ENCODE measurements at regions not wholly inside any gene's neighbourhood (a gene's known extent, or its start where the extent isn't known, plus 50 kb on each side); places are given as distances from the start of the nearest gene placed in this dataset.

DNA sequence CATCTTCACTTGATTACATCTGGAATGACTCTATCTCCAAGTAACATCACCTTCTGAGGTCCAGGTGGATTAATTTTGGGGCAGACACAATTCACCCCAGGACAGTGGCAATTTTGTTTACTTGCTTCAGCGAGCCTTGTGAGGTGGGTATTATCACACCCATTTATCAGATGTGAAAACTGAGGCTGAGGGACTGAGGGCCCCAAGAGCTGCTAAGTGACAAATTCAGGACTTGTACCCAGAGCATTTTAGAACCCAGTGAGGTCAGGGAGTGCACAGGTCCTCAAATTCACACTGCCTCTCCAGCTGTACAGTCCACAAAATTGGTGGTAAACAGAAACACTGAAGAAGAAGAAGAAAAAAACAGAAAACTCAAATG is 125.2 kb upstream of the PMEPA1 start:
- BruUV-seq (replicated peaks): no TSS peak
- CTCF ChIA-PET: no interaction called here

More for the DNA sequence above, 125.2 kb upstream of the PMEPA1 start:
- SMC1A ChIA-PET (ENCODE audit: uncharacterized antibody, unreplicated experiment): interaction anchor here (0.6 kb wide), 1 partner anchor 1262 kb away, joined by 3 read pairs; no protein-coding TSS in a partner anchor
- Histone ChIP-seq H4K20me1 (ENCODE audit: control insufficient read depth, insufficient read depth) (no peaks in the 10 kb centered on the region; the same call in 1 of the 2 replicates), H3K4me2 (ENCODE audit: control insufficient read depth, insufficient read depth) (no peak overlapping the region), H3K9ac (ENCODE audit: control insufficient read depth, insufficient read depth, low read length) (no peak overlapping the region), H2AFZ (ENCODE audit: control insufficient read depth, low read depth, low read length) (no peak overlapping the region), H3K27ac (ENCODE audit: control insufficient read depth, insufficient read depth) (no peak overlapping the region), H3K27me3 (replicated peaks in 1 of 2; ENCODE audit: control insufficient read depth in 2 of 2, insufficient read depth in 2 of 2, low read length in 1 of 2) (peaks cover 4 to 10% of the 10 kb centered on the region in 2 experiments; a peak in 3 of 4 replicates), H3K36me3 (ENCODE audit: control insufficient read depth in 2 of 2, insufficient read depth in 2 of 2, low read length in 1 of 2) (no peaks in the 10 kb centered on the region), H3K4me3 (no peak overlapping the region), H3K79me2 (ENCODE audit: control insufficient read depth, insufficient read depth, low read length) (no peaks in the 10 kb centered on the region), H3K4me1 (ENCODE audit: control insufficient read depth, insufficient read depth, low read length) (no peaks in the 10 kb centered on the region), H3K9me3 (replicated peaks; ENCODE audit: control insufficient read depth, insufficient read depth, low read length) (no peaks in the 10 kb centered on the region)
- FAIRE-seq (no peak), ATAC-seq (no peak), DNase-seq (ENCODE audit: low read depth, low spot score) (no peak)
- RAD21 ChIA-PET (ENCODE audit: unreplicated experiment): no interaction called here
- 0% methylated on average over 1 of the region's 1 CpG for WGBS (ENCODE audit: insufficient coverage, insufficient replicate concordance, low lambda C conversion rate, missing lambda C conversion rate)
- intact Hi-C loops (cut with micrococcal nuclease; ENCODE audit: unreplicated experiment): no loop called here
- POLR2A ChIA-PET: no interaction called here
- TF ChIP-seq CHD2 (IDR thresholded peaks at IDR 0.05; ENCODE audit: borderline replicate concordance, low read depth, low read length): no peak
- TF ChIP-seq, protein P1, sequence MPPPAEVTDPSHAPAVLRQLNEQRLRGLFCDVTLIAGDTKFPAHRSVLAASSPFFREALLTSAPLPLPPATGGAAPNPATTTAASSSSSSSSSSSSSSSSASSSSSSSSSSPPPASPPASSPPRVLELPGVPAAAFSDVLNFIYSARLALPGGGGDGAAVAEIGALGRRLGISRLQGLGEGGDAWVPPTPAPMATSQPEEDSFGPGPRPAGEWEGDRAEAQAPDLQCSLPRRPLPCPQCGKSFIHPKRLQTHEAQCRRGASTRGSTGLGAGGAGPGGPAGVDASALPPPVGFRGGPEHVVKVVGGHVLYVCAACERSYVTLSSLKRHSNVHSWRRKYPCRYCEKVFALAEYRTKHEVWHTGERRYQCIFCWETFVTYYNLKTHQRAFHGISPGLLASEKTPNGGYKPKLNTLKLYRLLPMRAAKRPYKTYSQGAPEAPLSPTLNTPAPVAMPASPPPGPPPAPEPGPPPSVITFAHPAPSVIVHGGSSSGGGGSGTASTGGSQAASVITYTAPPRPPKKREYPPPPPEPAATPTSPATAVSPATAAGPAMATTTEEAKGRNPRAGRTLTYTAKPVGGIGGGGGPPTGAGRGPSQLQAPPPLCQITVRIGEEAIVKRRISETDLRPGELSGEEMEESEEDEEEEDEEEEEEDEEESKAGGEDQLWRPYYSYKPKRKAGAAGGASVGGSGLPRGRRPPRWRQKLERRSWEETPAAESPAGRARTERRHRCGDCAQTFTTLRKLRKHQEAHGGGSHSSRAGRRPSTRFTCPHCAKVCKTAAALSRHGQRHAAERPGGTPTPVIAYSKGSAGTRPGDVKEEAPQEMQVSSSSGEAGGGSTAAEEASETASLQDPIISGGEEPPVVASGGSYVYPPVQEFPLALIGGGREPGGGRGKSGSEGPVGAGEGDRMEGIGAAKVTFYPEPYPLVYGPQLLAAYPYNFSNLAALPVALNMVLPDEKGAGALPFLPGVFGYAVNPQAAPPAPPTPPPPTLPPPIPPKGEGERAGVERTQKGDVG (CRISPR knock-in tag; IDR thresholded peaks at IDR 0.05): no peak
- no peak for TF ChIP-seq TCF12 (IDR thresholded peaks at IDR 0.05; ENCODE audit: low read depth, low read length)
- TF ChIP-seq SMC3 (IDR thresholded peaks at IDR 0.05; ENCODE audit: borderline replicate concordance, low read length): no peak
- no peak for TF ChIP-seq USF1 (IDR thresholded peaks at IDR 0.05; ENCODE audit: borderline replicate concordance, extremely low read length, insufficient read depth, low read depth, low read length)
- no peak for TF ChIP-seq RELA (IDR thresholded peaks at IDR 0.05; ENCODE audit: borderline replicate concordance, partially characterized antibody)
- no peak for TF ChIP-seq SUPT20H (IDR thresholded peaks at IDR 0.05; ENCODE audit: borderline replicate concordance, control insufficient read depth, low read depth, low read length)
- no peak for TF ChIP-seq BACH1 (IDR thresholded peaks at IDR 0.05; ENCODE audit: borderline replicate concordance)
- TF ChIP-seq EP300 (IDR thresholded peaks at IDR 0.05; ENCODE audit: borderline replicate concordance in 1 of 2, control insufficient read depth in 1 of 2, low read depth in 2 of 2, low read length in 2 of 2): no peak
- TF ChIP-seq YY1 (IDR thresholded peaks at IDR 0.05; ENCODE audit: low read depth, low read length): no peak
- TF ChIP-seq POLR2AphosphoS2 (IDR thresholded peaks at IDR 0.05; ENCODE audit: low read depth, low read length): no peak
- TF ChIP-seq SPI1 (IDR thresholded peaks at IDR 0.05; ENCODE audit: borderline replicate concordance, insufficient read depth, low read depth, low read length): no peak
- no peak for TF ChIP-seq ASH2L (IDR thresholded peaks at IDR 0.05; ENCODE audit: borderline replicate concordance, low read depth)
- no peak for TF ChIP-seq CHD1 (IDR thresholded peaks at IDR 0.05; ENCODE audit: low read depth, low read length)
- TF ChIP-seq ZBED1 (IDR thresholded peaks at IDR 0.05; ENCODE audit: borderline replicate concordance): no peak
- TF ChIP-seq ATF7 (IDR thresholded peaks at IDR 0.05; ENCODE audit: low read depth): no peak
- TF ChIP-seq TARDBP (IDR thresholded peaks at IDR 0.05; ENCODE audit: borderline replicate concordance): no peak
- TF ChIP-seq SP1 (IDR thresholded peaks at IDR 0.05; ENCODE audit: low read depth, low read length): no peak
- no peak for TF ChIP-seq NR2C2 (IDR thresholded peaks at IDR 0.05; ENCODE audit: borderline replicate concordance, control insufficient read depth, insufficient read length, low read depth)
- no peak for TF ChIP-seq TCF3 (IDR thresholded peaks at IDR 0.05; ENCODE audit: borderline replicate concordance, insufficient read depth, low read depth, low read length)
- in situ Hi-C loops (cut with MboI): no loop called here

All from GM12878 (cell line).